ENCODE measurements at regions not wholly inside any gene's neighbourhood (a gene's known extent, or its start where the extent isn't known, plus 50 kb on each side); places are given as distances from the start of the nearest gene placed in this dataset.

DNA sequence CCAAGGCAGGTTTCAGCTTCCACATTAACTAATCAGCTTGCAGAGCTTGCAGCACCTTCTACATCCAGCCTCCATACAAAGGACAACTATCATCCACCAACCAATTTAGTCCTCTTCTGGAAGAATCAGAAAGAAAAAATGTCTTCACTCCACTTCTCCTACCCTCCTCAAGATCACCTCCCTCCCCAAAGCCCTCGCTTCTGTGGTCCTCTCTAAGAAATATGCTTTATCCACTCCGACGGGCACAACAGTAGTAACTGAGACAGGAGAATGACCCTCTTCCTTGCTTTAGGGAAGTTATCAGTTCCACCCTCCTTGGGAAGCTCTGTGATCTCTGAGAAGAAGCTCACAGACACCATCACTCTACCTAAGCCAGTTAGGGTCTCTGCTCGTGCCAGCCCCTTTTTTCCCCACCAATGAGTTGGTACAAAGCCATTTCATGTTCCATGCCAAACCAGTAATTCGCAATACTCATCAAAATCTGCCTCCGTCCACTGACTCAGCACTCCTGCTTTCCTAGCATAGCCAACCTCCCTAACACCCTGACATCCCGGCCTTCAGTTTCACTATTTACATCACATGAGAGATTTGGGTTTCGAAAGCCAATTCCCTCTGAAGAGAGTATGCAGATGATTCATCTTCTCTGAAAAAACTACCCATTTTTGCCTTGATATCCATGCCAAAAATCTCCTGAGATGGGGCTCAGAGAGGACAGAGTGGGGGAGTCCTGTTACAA is 114.1 kb upstream of the PKDCC start:
- TF ChIP-seq CTCF (IDR thresholded peaks at IDR 0.05) = no peak
- Mint-ChIP-seq H3K4me1 (ENCODE audit: low read depth) (peaks cover 92% of the 10 kb centered on the region), H3K36me3 (ENCODE audit: low read depth) (no peaks in the 10 kb centered on the region), H3K4me3 (ENCODE audit: unreplicated experiment) (peak overlapping the region; percentile 17), H3K27ac (ENCODE audit: unreplicated experiment) (peak overlapping the region; percentile 94), H3K27me3 (ENCODE audit: low read depth) (no peaks in the 10 kb centered on the region), H3K9me3 (ENCODE audit: low read depth) (no peaks in the 10 kb centered on the region)
- no peak for DNase-seq (ENCODE audit: low spot score)

- no peak for DNase-seq (ENCODE audit: low spot score)
- TF ChIP-seq CTCF (IDR thresholded peaks at IDR 0.05) = no peak
- H3K4me1 Mint-ChIP-seq (ENCODE audit: low read depth) = peaks cover 91% of the 10 kb centered on the region
- no peaks in the 10 kb centered on the region for H3K9me3 Mint-ChIP-seq (ENCODE audit: low read depth)
- H3K4me3 Mint-ChIP-seq (ENCODE audit: unreplicated experiment) = no peak overlapping the region
- no peaks in the 10 kb centered on the region for H3K27me3 Mint-ChIP-seq (ENCODE audit: low read depth)
- peak overlapping the region; percentile 94 for H3K27ac Mint-ChIP-seq (ENCODE audit: unreplicated experiment)
- no peaks in the 10 kb centered on the region for H3K36me3 Mint-ChIP-seq (ENCODE audit: low read depth)
Observed at GRCh38 chr2:41934329-41934958, 113.4 kb upstream of the PKDCC start.

DNA sequence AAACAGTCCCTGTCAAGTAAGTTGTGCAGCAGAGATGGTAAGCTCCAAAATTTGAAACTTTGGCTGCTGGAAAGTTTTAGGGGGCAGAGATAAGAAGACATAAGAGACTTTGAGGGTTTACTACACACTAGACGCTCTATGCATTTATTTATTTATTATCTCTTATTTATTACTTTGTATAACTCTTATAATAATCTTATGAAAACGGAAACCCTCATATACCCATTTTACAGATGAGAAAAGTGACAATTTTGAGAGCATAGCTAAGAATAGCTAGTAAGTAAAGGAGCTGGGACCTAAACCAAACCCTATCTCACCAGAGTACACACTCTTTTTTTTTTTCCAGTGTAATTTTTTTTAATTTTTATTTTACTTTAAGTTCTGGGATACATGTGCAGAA is 112.8 kb upstream of the PKDCC start:
- H3K4me1 Mint-ChIP-seq (ENCODE audit: low read depth) = peaks cover 92% of the 10 kb centered on the region
- H3K36me3 Mint-ChIP-seq (ENCODE audit: low read depth) = no peaks in the 10 kb centered on the region
- H3K9me3 Mint-ChIP-seq (ENCODE audit: low read depth) = no peaks in the 10 kb centered on the region
- peak overlapping the region; percentile 94 for H3K27ac Mint-ChIP-seq (ENCODE audit: unreplicated experiment)
- TF ChIP-seq CTCF (IDR thresholded peaks at IDR 0.05) = no peak
- no peak overlapping the region for H3K4me3 Mint-ChIP-seq (ENCODE audit: unreplicated experiment)
- no peaks in the 10 kb centered on the region for H3K27me3 Mint-ChIP-seq (ENCODE audit: low read depth)
- DNase-seq (ENCODE audit: low spot score) = no peak

DNA sequence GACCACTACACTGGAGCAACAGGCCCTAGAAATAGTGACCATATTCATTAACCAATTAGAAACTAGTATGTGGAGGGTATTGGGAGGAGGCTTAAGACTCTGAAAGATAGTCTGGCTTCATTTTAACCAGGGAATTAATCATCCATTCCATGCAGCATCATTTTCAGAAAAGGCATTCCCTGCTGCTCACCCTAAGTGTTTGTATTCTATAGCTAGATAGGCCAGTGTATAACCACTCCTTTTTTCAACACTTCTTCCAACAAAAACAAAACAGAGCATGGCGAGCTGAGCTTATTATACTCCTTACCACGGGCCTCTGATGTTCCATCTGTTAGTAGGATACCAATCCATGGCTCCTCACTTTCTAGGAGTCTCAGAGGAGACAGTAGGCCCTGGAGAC is 112.0 kb upstream of the PKDCC start:
- Mint-ChIP-seq H3K4me1 (ENCODE audit: low read depth) (peaks cover 96% of the 10 kb centered on the region), H3K4me3 (ENCODE audit: unreplicated experiment) (no peak overlapping the region), H3K27ac (ENCODE audit: unreplicated experiment) (peak overlapping the region; percentile 82), H3K27me3 (ENCODE audit: low read depth) (no peaks in the 10 kb centered on the region), H3K36me3 (ENCODE audit: low read depth) (no peaks in the 10 kb centered on the region), H3K9me3 (ENCODE audit: low read depth) (no peaks in the 10 kb centered on the region)
- DNase-seq (ENCODE audit: low spot score) = no peak
- no peak for TF ChIP-seq CTCF (IDR thresholded peaks at IDR 0.05)

DNA sequence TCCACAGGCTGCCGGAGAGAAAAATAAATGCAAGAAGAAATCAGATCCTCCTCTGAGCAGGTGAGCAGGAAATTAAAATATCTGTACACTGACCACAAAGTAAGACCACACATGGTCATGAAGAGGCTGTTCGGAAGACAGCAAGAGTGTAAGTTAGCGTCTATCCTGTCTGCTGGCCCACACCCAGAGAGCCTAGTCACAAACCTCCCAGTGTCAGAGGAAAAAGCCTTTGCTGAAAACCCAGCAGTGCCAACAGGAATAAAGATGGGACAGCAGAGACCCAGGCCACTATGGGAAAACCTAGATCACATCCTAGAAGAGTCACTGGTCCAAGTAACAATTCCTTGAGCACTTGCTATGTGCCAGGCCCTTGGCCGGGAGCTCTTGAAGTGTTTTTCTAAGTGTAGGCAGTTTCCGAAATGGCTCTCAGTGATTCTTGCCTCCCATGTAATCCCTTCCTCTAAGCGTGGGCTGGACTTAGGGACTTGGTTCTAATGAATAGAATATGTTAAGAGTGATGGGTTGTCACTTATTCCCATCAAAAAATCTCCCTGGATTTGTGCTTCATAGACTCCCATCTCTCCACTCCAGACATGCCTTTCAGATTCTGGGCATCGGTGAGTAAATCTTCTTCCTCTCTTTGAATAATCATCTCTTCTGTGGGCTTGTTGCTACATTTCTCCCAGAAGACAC is 110.9 kb upstream of the PKDCC start:
- no peaks in the 10 kb centered on the region for H3K36me3 Mint-ChIP-seq (ENCODE audit: low read depth)
- peak overlapping the region; percentile 82 for H3K27ac Mint-ChIP-seq (ENCODE audit: unreplicated experiment)
- DNase-seq (ENCODE audit: low spot score) = no peak
- H3K4me1 Mint-ChIP-seq (ENCODE audit: low read depth) = peaks cover 94% of the 10 kb centered on the region
- H3K9me3 Mint-ChIP-seq (ENCODE audit: low read depth) = no peaks in the 10 kb centered on the region
- H3K4me3 Mint-ChIP-seq (ENCODE audit: unreplicated experiment) = no peak overlapping the region
- no peak for TF ChIP-seq CTCF (IDR thresholded peaks at IDR 0.05)
- no peaks in the 10 kb centered on the region for H3K27me3 Mint-ChIP-seq (ENCODE audit: low read depth)

Measured in chondrocyte (in vitro differentiated cells).